CD4-positive, alpha-beta T cell treated with Interferon alpha-2 for 1 hour (primary cell): ENCODE measurements at regions not wholly inside any gene's neighbourhood (a gene's known extent, or its start where the extent isn't known, plus 50 kb on each side); places are given as distances from the start of the nearest gene placed in this dataset.

Experiments used
- DNase-seq, 2 donors: peaks; one replicate each; pipeline ENCODE4 v3.0.0-alpha.2; 2020 to 2022

DNA sequence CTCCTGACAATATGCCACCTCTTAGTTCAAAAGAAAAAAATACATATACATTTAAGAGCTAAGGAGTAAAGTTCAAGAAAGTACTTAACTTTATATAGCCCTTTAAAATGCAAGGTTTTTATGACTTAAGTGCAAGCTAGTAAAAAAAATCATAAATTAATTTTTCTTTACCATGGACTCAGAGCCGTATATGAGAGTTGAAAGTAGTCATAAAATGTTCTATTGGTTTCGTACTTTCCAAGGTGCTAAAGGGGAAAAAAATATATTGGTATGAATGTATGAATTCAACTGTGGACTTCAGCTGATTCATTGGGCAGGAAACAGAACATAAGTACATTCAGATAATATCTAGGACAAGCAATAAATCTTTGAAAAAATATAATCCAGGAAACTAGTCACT is 869.8 kb upstream of the AGA start:
- no peak for DNase-seq

GRCh38 chr4:178314287-178314686 is 872.0 kb upstream of the AGA start:
- DNase-seq: no peak

GRCh38 chr4:178316211-178316610 is 874.0 kb upstream of the AGA start:
- no peak for DNase-seq

GRCh38 chr4:178320003-178320402 is 877.8 kb upstream of the AGA start:
- DNase-seq: no peak

GRCh38 chr4:178322524-178323183 is 880.4 kb upstream of the AGA start:
- no peak for DNase-seq

DNA sequence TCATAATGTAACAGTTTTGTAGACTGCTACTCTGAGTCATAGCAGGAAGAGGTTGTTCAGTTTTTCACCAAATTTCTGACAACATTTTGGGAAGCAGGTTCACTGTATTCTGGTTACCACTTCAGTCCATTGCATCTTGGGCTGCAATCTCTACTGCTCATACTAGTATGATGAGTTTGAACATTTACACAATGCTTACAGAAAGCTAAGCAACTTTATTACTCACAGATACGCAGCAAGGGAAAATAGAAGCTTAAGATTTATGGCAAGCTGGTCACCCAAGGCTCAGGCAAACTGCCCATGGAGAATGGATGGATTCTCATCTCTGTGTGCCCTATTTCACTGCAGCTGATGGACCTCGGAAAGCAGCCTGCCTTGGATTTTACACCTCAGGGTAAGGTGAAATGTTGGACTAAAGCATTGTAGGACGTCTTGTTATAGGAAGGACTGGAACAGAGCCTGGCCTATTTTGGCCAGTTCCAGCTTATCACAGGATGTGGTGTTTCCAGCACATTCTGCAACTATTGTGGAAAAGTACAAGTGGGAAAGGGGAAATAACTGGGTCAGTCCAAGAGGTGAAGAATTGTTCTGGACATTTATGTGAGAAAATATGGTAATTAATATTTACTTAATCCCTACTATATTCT is 887.1 kb upstream of the AGA start:
- no peak for DNase-seq

GRCh38 chr4:178333355-178333754 is 891.1 kb upstream of the AGA start:
- DNase-seq: no peak

- no peak for DNase-seq
Measured at GRCh38 chr4:178339769-178340168, 897.5 kb upstream of the AGA start.

DNA sequence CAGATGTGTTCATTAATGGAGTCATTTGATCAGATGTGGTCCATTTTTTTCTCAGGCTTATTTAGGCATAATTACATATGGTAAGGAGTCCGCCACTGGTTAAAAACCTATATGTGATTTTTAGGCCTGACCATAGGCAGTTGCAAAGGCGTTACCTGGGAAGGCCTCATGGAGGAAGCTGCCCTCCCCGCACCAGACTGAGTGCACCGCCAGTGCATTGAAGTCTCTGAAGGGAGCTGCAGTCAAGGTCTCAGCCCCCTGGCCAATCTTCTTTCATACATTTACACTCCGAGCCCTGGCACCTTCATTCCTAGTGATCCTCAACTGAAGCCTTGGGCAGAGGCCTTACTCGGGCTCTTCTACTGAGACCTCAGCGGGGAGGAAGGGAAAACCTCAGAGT is 898.2 kb upstream of the AGA start:
- no peak for DNase-seq

DNA sequence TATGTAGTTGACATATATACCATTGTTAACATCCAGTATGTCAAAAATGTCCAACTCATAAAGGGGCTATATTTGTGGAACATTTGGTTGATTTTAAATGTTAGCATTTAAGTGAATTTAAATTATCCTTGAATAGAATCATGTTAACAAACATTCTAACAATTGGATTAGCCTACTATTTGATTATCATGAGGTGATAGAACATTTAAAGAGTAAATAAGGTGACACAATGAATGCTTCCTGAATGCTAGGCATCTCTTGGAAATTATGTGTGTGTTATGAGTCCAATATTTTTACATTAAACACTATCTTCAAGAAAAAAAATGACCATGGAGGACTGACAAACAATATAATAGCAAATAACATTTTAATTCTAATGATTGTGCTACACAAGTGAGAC is 901.9 kb upstream of the AGA start:
- no peak for DNase-seq

DNA sequence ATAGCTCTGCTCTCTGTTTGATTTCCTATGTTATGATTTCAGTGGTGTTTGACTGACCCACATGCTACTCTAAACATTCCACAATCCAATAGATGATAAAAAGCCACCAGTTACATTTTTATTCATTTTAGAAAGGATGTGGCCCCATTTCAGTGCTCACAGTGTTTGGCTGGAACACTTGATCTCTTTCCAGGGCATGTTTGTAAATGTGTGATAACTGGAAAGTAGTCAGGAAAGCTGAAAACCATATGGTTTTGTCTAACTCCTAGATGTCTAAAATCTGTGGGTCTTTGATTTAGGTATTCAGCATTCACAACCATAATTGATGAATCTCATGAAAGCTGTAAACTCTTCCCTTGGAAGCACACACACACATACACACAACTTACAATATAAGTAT is 904.9 kb upstream of the AGA start:
- no peak for DNase-seq

GRCh38 chr4:178349601-178350000 is 907.4 kb upstream of the AGA start:
- no peak for DNase-seq

DNA sequence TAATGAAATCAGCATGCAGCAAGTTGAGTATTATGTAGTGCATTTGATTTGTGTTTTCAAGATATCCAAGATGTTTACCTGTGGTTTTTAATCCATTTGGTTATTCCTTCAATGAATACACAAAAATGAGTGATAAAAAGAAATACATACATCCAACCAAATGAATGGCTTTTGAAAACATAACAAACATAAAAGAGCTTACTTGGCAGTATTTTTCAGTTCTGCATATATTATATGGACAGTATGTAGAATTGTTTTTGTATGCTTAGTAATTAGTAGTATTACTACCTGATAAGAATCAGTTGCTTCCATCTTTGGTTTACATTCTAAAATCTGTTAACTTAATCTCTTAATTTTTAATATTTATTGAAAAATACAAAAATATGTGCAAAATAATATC is 908.9 kb upstream of the AGA start:
- no peak for DNase-seq

DNA sequence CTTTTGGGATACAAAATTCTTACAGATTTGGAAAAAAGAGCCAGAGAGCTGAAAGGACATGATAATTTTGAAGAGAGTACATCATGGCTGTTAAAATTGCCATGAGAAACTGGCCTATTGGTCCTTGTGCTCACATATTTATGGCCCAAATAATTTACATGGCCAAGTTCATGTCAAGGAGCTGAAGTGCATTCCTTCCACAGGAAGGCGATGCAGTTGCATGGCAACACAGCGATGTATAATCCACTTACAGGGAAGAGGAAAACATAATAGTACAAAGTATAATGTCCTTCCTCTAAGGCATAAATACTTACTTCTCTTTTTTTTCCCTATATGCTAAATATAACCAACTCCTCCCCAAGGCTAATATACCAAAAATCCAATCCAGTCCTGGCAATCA is 914.5 kb upstream of the AGA start:
- no peak for DNase-seq

- no peak for DNase-seq
Measured at GRCh38 chr4:178385481-178385880, 943.2 kb upstream of the AGA start.

- no peak for DNase-seq
Measured at GRCh38 chr4:178387756-178388155, 945.5 kb upstream of the AGA start.

- no peak for DNase-seq
Measured at GRCh38 chr4:178395798-178396197, 953.6 kb upstream of the AGA start.

GRCh38 chr4:178412455-178412854 is 970.2 kb upstream of the AGA start:
- DNase-seq: no peak

DNA sequence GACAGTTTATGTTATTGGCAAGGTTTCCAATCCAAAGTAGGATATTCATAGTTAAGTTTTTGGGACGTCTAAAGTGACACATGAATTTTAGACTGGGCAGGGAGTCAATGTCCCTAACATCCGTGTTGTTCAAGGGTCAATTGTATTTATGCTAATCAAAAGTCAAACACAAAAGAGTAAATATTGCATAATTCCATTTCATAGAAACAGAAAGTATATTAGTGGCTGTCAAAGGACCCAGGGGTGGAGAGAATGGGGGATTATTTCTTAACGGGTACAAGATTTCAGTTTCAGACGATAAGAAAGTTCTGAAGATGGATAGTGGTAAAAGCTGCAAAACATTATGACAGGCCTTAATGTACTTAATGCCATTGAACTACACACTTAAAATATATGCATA is 971.8 kb upstream of the AGA start:
- no peak for DNase-seq

- no peak for DNase-seq
Measured at GRCh38 chr4:178414881-178415446, 972.7 kb upstream of the AGA start.

GRCh38 chr4:178415925-178416324 is 973.7 kb upstream of the AGA start:
- no peak for DNase-seq

GRCh38 chr4:178423366-178423765 is 981.1 kb upstream of the AGA start:
- DNase-seq: no peak

GRCh38 chr4:178426871-178427270 is 984.6 kb upstream of the AGA start:
- DNase-seq: no peak

DNA sequence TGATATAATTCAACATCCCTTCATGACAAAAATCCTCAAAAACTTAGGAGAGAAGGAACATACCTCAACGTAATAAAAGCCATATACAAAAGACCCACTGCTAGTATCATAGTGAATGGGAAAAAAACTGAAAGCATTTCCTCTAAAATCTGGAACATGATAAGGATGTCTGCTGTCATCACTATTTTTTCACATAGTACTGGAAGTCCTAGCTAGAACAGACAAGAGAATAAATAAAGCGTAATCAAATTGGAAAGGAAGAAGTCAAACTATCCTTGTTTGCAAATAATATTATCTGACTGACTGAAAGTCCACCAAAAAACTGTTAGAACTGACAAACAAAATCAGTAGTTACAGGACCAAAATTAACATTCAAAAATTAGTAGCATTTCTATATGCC is 985.4 kb upstream of the AGA start:
- no peak for DNase-seq
